Thyroid gland (tissue), 4 donors: ENCODE measurements at regions not wholly inside any gene's neighbourhood (a gene's known extent, or its start where the extent isn't known, plus 50 kb on each side); places are given as distances from the start of the nearest gene placed in this dataset.

Experiments
- POLR2A ChIP-seq, 2 donors: fragments of 450-650 bp; IDR thresholded peaks; one replicate each; pipeline ENCODE4 v1.6.1; 2017; ENCODE audit warnings: antibody characterized with exemption in 2 of 2, mild to moderate bottlenecking in 2 of 2, moderate library complexity in 1 of 2
- TF ChIP-seq, protein P1 (sequence below), 6 experiments: fragments of 200-600 bp in 3 of 6; fragments of 450-650 bp in 3 of 6; sonication (generic) in 3 of 6; IDR thresholded peaks; one replicate each; pipeline ENCODE4 v1.5.1; 2016 to 2019; ENCODE audit warnings: antibody characterized with exemption in 6 of 6, mild to moderate bottlenecking in 2 of 6, inconsistent platforms in 1 of 6, moderate library complexity in 1 of 6

DNA sequence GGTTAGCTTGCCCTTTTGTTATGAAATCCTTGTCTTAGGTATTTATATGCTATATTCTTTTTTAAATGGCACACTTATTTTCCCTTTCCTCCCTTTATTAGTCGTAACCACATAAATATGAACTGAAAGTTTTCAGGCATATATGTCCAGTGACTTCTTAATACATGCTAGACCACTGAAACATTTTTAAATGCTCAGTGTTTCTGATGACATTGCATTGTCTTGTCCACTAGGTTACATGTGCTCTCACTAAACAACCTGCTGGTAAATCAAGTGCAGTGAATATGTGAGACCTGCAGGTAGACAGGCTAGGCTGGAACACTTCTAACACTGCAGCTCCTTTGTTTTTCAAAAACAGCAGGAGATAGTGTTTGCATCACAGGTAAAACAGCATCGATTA, 332.6 kb upstream of the DACH1 start:
- TF ChIP-seq, protein P1, sequence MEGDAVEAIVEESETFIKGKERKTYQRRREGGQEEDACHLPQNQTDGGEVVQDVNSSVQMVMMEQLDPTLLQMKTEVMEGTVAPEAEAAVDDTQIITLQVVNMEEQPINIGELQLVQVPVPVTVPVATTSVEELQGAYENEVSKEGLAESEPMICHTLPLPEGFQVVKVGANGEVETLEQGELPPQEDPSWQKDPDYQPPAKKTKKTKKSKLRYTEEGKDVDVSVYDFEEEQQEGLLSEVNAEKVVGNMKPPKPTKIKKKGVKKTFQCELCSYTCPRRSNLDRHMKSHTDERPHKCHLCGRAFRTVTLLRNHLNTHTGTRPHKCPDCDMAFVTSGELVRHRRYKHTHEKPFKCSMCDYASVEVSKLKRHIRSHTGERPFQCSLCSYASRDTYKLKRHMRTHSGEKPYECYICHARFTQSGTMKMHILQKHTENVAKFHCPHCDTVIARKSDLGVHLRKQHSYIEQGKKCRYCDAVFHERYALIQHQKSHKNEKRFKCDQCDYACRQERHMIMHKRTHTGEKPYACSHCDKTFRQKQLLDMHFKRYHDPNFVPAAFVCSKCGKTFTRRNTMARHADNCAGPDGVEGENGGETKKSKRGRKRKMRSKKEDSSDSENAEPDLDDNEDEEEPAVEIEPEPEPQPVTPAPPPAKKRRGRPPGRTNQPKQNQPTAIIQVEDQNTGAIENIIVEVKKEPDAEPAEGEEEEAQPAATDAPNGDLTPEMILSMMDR (IDR thresholded peaks at IDR 0.05), result no peak
- no peak for TF ChIP-seq POLR2A (IDR thresholded peaks at IDR 0.05)
